Heart left ventricle (tissue), 13 donors: ENCODE measurements at regions not wholly inside any gene's neighbourhood (a gene's known extent, or its start where the extent isn't known, plus 50 kb on each side); places are given as distances from the start of the nearest gene placed in this dataset.

Source experiments
- CTCF ChIP-seq, 12 donors: fragments of 200-600 bp; sonication (generic) in 4 of 12; IDR thresholded peaks; one replicate each; pipeline versions ENCODE4 v1.5.0 to v1.8.0; 2018 to 2022; ENCODE audit warnings: antibody characterized with exemption in 12 of 12, mild to moderate bottlenecking in 5 of 12
- POLR2A ChIP-seq, 2 donors: fragments of 450-650 bp; IDR thresholded peaks; one replicate each; pipeline ENCODE4 v1.6.1; 2017; ENCODE audit warnings: antibody characterized with exemption in 2 of 2, mild to moderate bottlenecking in 2 of 2, moderate library complexity in 2 of 2
- donor health status: ischemic (EF 13 %, LVEDD 7.1; RV severe dilation, severe dysfunction).
- donor health status: DM: no; HTN: yes; CAD: no.
- donor health status: DM: no; HTN: no; CAD: no.
- donor health status: ischemic (EF 25% LVEDD 6.9; RV normal size, moderate dysfunction).
- donor health status: ischemic (EF 25% LVEDD 5.7; RV mildly dilated, moderate dysfunction).
- donor health status: ischemic (EF 35%, LVEDD 5.7; RV mildly dilated, moderate dysfunction).
- donor health status: nonischemic (EF 11% LVEDD 7.7; RV severe dilation, severe dysfunction).
- donor health status: DM: yes; HTN: yes; CAD: no.
- donor health status: PGD.
- donor health status: ischemic (EF 29% LVEDD 5.4; RV normal size, mild dysfunction).
- donor health status: nonischemic (EF 23%, LVEDD 6.1; RV moderate dilation, normal function).

GRCh38 chr14:22026527-22026926 is 352.9 kb upstream of the OR4E1 start:
- TF ChIP-seq CTCF (IDR thresholded peaks at IDR 0.05) (no peak), POLR2A (IDR thresholded peaks at IDR 0.05) (no peak)
